Mesendoderm (in vitro differentiated cells): ENCODE measurements at regions not wholly inside any gene's neighbourhood (a gene's known extent, or its start where the extent isn't known, plus 50 kb on each side); places are given as distances from the start of the nearest gene placed in this dataset.

Experiments used
- DNase-seq: peaks from one replicate; pipeline ENCODE4 v3.0.0; 2013
- H2AK5ac ChIP-seq: 2 replicates; pipeline ENCODE4 v1.6.1; 2013; ENCODE audit warnings: low read length, inconsistent platforms
- H2BK120ac ChIP-seq: 2 replicates; pipeline ENCODE4 v1.6.1; 2013; ENCODE audit warnings: low read depth, mild to moderate bottlenecking, low read length, moderate library complexity, mixed read lengths
- H2BK15ac ChIP-seq: replicated peaks from 2 replicates; pipeline ENCODE4 v1.6.1; 2013; ENCODE audit warnings: low read depth, mild to moderate bottlenecking, moderate library complexity
- H2BK5ac ChIP-seq: 2 replicates; pipeline ENCODE4 v1.6.1; 2013; ENCODE audit warnings: low read length, inconsistent platforms
- H3K18ac ChIP-seq: 2 replicates; pipeline ENCODE4 v1.6.1; 2013; ENCODE audit warnings: mild to moderate bottlenecking, low read length, mixed read lengths
- H3K23ac ChIP-seq: one replicate; pipeline ENCODE4 v1.6.1; 2013; ENCODE audit warnings: low read length
- H3K27ac ChIP-seq: 2 replicates; pipeline ENCODE4 v1.5.1; 2013; ENCODE audit warnings: low read depth, mild to moderate bottlenecking, inconsistent platforms, low read length, moderate library complexity
- H3K27me3 ChIP-seq: 2 replicates; pipeline ENCODE4 v1.6.1; 2013; ENCODE audit warnings: low read length, control low read depth, mild to moderate bottlenecking, inconsistent platforms; ENCODE audit not compliant: insufficient read depth, poor library complexity
- H3K36me3 ChIP-seq: 2 replicates; pipeline ENCODE4 v1.6.1; 2013; ENCODE audit warnings: low read length, inconsistent platforms; ENCODE audit not compliant: control insufficient read depth, insufficient read depth
- H3K4ac ChIP-seq: one replicate; pipeline ENCODE4 v1.6.1; 2013; ENCODE audit warnings: low read depth, mild to moderate bottlenecking, low read length, moderate library complexity
- H3K4me1 ChIP-seq: 2 replicates; pipeline ENCODE4 v1.6.1; 2013; ENCODE audit warnings: low read depth, low read length, inconsistent platforms; ENCODE audit not compliant: control insufficient read depth
- H3K4me2 ChIP-seq: 2 replicates; pipeline ENCODE4 v1.6.1; 2013; ENCODE audit warnings: low read length
- H3K4me3 ChIP-seq: 2 replicates; pipeline ENCODE4 v1.5.1; 2013; ENCODE audit warnings: mild to moderate bottlenecking, low read length
- H3K56ac ChIP-seq: one replicate; pipeline ENCODE4 v1.6.1; 2013; ENCODE audit warnings: low read length
- H3K79me1 ChIP-seq: 2 replicates; pipeline ENCODE4 v1.6.1; 2013; ENCODE audit warnings: low read length, inconsistent platforms
- H3K79me2 ChIP-seq: 2 replicates; pipeline ENCODE4 v1.6.1; 2013; ENCODE audit warnings: mild to moderate bottlenecking, low read length; ENCODE audit not compliant: control insufficient read depth, insufficient read depth
- H3K9ac ChIP-seq: 2 replicates; pipeline ENCODE4 v1.6.1; 2013; ENCODE audit warnings: low read length, inconsistent platforms
- H4K5ac ChIP-seq: one replicate; pipeline ENCODE4 v1.6.1; 2013; ENCODE audit warnings: low read length
- H4K8ac ChIP-seq: one replicate; pipeline ENCODE4 v1.6.1; 2013; ENCODE audit warnings: low read depth, mild to moderate bottlenecking, control low read depth, low read length, moderate library complexity
- WGBS: extraction: QIAGEN DNeasy Blood & Tissue Kit; methylation state at CpG from one replicate; pipeline ENCODE4 v1.1.7; 2013; ENCODE audit warnings: low lambda C conversion rate, missing lambda C conversion rate; ENCODE audit not compliant: insufficient coverage; ENCODE audit errors: extremely low coverage; 5-methylcytosine and 5-hydroxymethylcytosine counted together

- Histone ChIP-seq H3K36me3 (no peaks in the 10 kb centered on the region), H3K4me1 (no peaks in the 10 kb centered on the region), H3K4me2 (no peak overlapping the region), H3K18ac (no peak overlapping the region), H4K5ac (no peak overlapping the region), H2BK5ac (no peak overlapping the region), H2AK5ac (no peak overlapping the region), H3K23ac (no peak overlapping the region), H3K27ac (no peak overlapping the region), H3K79me2 (no peaks in the 10 kb centered on the region), H2BK15ac (no peak overlapping the region), H3K27me3 (no peaks in the 10 kb centered on the region), H2BK120ac (no peak overlapping the region), H4K8ac (no peak overlapping the region), H3K4ac (no peak overlapping the region), H3K56ac (no peak overlapping the region), H3K4me3 (no peak overlapping the region), H3K9ac (no peak overlapping the region), H3K79me1 (no peaks in the 10 kb centered on the region)
- WGBS = no CpG with 5 or more reads among the region's 4 CpGs
- DNase-seq = no peak
Observed at GRCh38 chr5:54673523-54674225, 156.1 kb downstream of the SNX18 start.

- DNase-seq = no peak
- Histone ChIP-seq H2AK5ac (no peak overlapping the region), H3K56ac (no peak overlapping the region), H3K36me3 (no peaks in the 10 kb centered on the region), H3K9ac (no peak overlapping the region), H3K23ac (no peak overlapping the region), H3K4ac (no peak overlapping the region), H3K27ac (no peak overlapping the region), H3K27me3 (no peaks in the 10 kb centered on the region), H3K79me2 (no peaks in the 10 kb centered on the region), H3K4me1 (no peaks in the 10 kb centered on the region), H4K5ac (no peak overlapping the region), H2BK120ac (no peak overlapping the region), H4K8ac (no peak overlapping the region), H3K4me3 (no peak overlapping the region), H3K18ac (no peak overlapping the region), H3K79me1 (no peaks in the 10 kb centered on the region), H3K4me2 (no peak overlapping the region), H2BK15ac (no peak overlapping the region), H2BK5ac (no peak overlapping the region)
Observed at GRCh38 chr5:54672871-54673270, 155.3 kb downstream of the SNX18 start.

- H2BK5ac ChIP-seq = no peak overlapping the region
- no peak overlapping the region for H3K4ac ChIP-seq
- no peaks in the 10 kb centered on the region for H3K79me1 ChIP-seq
- H2BK120ac ChIP-seq = no peak overlapping the region
- no peaks in the 10 kb centered on the region for H3K27me3 ChIP-seq
- H3K36me3 ChIP-seq = no peaks in the 10 kb centered on the region
- no peak overlapping the region for H2AK5ac ChIP-seq
- no peaks in the 10 kb centered on the region for H3K4me1 ChIP-seq
- H3K4me3 ChIP-seq = no peak overlapping the region
- no peak overlapping the region for H3K27ac ChIP-seq
- no peak for DNase-seq
- H3K4me2 ChIP-seq = no peak overlapping the region
- no peak overlapping the region for H3K23ac ChIP-seq
- no peak overlapping the region for H2BK15ac ChIP-seq
- no peaks in the 10 kb centered on the region for H3K79me2 ChIP-seq
- H3K18ac ChIP-seq = no peak overlapping the region
- no peak overlapping the region for H4K8ac ChIP-seq
- H3K56ac ChIP-seq = no peak overlapping the region
- no peak overlapping the region for H3K9ac ChIP-seq
- no peak overlapping the region for H4K5ac ChIP-seq
- no CpG with 5 or more reads among the region's 2 CpGs for WGBS
Observed at GRCh38 chr5:54671681-54672080, 154.1 kb downstream of the SNX18 start.

- Histone ChIP-seq H4K8ac (no peak overlapping the region), H3K27me3 (no peaks in the 10 kb centered on the region), H4K5ac (no peak overlapping the region), H3K9ac (no peak overlapping the region), H2BK5ac (no peak overlapping the region), H3K18ac (no peak overlapping the region), H3K4me2 (no peak overlapping the region), H3K4ac (no peak overlapping the region), H3K4me1 (no peaks in the 10 kb centered on the region), H2BK15ac (no peak overlapping the region), H3K27ac (no peak overlapping the region), H3K4me3 (no peak overlapping the region), H3K79me1 (no peaks in the 10 kb centered on the region), H3K79me2 (no peaks in the 10 kb centered on the region), H3K36me3 (no peaks in the 10 kb centered on the region), H3K23ac (no peak overlapping the region), H2AK5ac (no peak overlapping the region), H3K56ac (no peak overlapping the region), H2BK120ac (no peak overlapping the region)
- DNase-seq = no peak
- WGBS = no CpG with 5 or more reads among the region's 4 CpGs
Observed at GRCh38 chr5:54671111-54671531, 153.6 kb downstream of the SNX18 start.

GRCh38 chr5:54670281-54670680 lies 152.7 kb downstream of the SNX18 start:
- no peak overlapping the region for H3K56ac ChIP-seq
- no peak overlapping the region for H3K4ac ChIP-seq
- no peaks in the 10 kb centered on the region for H3K4me1 ChIP-seq
- H3K4me3 ChIP-seq = no peak overlapping the region
- no peak overlapping the region for H3K18ac ChIP-seq
- H3K79me2 ChIP-seq = no peaks in the 10 kb centered on the region
- H3K27me3 ChIP-seq = no peaks in the 10 kb centered on the region
- H2BK15ac ChIP-seq = no peak overlapping the region
- no peak for DNase-seq
- no peak overlapping the region for H2BK5ac ChIP-seq
- H3K23ac ChIP-seq = no peak overlapping the region
- H3K36me3 ChIP-seq = no peaks in the 10 kb centered on the region
- no peak overlapping the region for H2BK120ac ChIP-seq
- no peak overlapping the region for H2AK5ac ChIP-seq
- no peak overlapping the region for H4K5ac ChIP-seq
- H3K9ac ChIP-seq = no peak overlapping the region
- no peaks in the 10 kb centered on the region for H3K79me1 ChIP-seq
- no peak overlapping the region for H3K27ac ChIP-seq
- no peak overlapping the region for H3K4me2 ChIP-seq
- no peak overlapping the region for H4K8ac ChIP-seq

GRCh38 chr5:54669845-54670244 lies 152.3 kb downstream of the SNX18 start:
- H3K56ac ChIP-seq = no peak overlapping the region
- no peaks in the 10 kb centered on the region for H3K36me3 ChIP-seq
- H2BK5ac ChIP-seq = no peak overlapping the region
- no peaks in the 10 kb centered on the region for H3K27me3 ChIP-seq
- WGBS = no CpG with 5 or more reads among the region's 1 CpG
- H3K9ac ChIP-seq = no peak overlapping the region
- no peak overlapping the region for H3K4me3 ChIP-seq
- H4K5ac ChIP-seq = no peak overlapping the region
- H3K4me1 ChIP-seq = no peaks in the 10 kb centered on the region
- H2BK120ac ChIP-seq = no peak overlapping the region
- no peaks in the 10 kb centered on the region for H3K79me2 ChIP-seq
- no peak overlapping the region for H3K27ac ChIP-seq
- no peak for DNase-seq
- no peak overlapping the region for H2AK5ac ChIP-seq
- H3K18ac ChIP-seq = no peak overlapping the region
- H3K4me2 ChIP-seq = no peak overlapping the region
- H2BK15ac ChIP-seq = no peak overlapping the region
- H4K8ac ChIP-seq = no peak overlapping the region
- no peaks in the 10 kb centered on the region for H3K79me1 ChIP-seq
- H3K4ac ChIP-seq = no peak overlapping the region
- H3K23ac ChIP-seq = no peak overlapping the region
